Lung microvascular endothelial cell (primary cell): ENCODE measurements at regions not wholly inside any gene's neighbourhood (a gene's known extent, or its start where the extent isn't known, plus 50 kb on each side); places are given as distances from the start of the nearest gene placed in this dataset.

Source experiments
- DNase-seq, 2 donors: peaks; one replicate each; pipeline versions ENCODE4 v3.0.0 to v3.0.0-alpha.2; 2010; ENCODE audit warnings: low read depth in 2 of 2

DNA sequence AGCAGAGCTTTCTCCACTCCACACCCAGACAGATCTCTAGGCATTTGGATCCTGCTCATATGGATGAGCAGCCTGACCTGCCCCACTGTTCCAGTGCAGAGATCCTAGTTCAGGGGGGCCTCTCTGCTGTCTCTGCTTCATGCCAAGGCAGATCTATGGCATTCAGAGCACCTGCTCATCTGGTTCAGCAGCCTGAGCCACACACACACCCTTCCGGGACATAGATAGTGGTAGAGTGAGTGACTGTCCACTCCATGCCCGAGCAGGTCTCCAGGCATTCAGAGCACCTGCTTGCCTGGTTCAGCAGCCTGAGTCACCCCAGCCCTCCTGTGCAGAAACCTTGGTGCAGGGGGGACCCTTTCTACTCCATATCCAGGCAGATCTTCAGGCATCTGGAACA is 54.3 kb upstream of the ZNF800 start:
- DNase-seq = no peak
